Astrocyte of the spinal cord (primary cell): ENCODE measurements at regions not wholly inside any gene's neighbourhood (a gene's known extent, or its start where the extent isn't known, plus 50 kb on each side); places are given as distances from the start of the nearest gene placed in this dataset.
"Not testable (repeated sequence)": the region's sequence is repeated elsewhere in the genome, so short reads cannot be mapped to it uniquely, and the experiment has no call there.

Experiments used
- DNase-seq: peaks from one replicate; pipeline ENCODE4 v3.0.0; 2011; ENCODE audit warnings: low read depth, low spot score
- H3K4me3 ChIP-seq: 2 replicates; pipeline ENCODE4 v1.5.1; 2011; ENCODE audit warnings: low read depth, mild to moderate bottlenecking, low read length, moderate library complexity
- in situ Hi-C: cut with HindIII; loops from 2 replicates; pipeline ENCODE4 v1.10.0; 2017; ENCODE audit warnings: low sequenced_read_pairs
- TF ChIP-seq, protein P1 (sequence below): IDR thresholded peaks from 2 replicates; pipeline ENCODE4 v1.5.1; 2012; ENCODE audit warnings: low read depth, mild to moderate bottlenecking, low read length, inconsistent platforms

DNA sequence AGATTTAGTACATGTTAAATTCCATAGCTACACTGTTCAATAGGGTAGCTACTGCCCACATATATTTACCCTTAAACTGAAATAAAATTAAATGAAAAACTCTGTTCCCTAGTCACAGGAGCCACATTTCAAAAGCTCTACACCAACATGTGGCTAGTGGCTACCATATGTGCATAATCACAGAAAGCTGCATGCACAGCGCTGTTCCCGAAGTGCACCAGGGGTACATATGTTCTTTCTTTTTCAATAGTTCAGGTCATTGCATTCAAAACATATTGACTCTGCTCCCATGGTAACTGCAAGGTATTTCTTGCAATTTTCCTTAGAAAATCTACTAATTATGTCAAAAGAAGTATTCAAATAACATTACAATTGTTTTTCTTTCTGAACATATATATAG, 591.2 kb downstream of the PDHA2 start:
- TF ChIP-seq, protein P1, sequence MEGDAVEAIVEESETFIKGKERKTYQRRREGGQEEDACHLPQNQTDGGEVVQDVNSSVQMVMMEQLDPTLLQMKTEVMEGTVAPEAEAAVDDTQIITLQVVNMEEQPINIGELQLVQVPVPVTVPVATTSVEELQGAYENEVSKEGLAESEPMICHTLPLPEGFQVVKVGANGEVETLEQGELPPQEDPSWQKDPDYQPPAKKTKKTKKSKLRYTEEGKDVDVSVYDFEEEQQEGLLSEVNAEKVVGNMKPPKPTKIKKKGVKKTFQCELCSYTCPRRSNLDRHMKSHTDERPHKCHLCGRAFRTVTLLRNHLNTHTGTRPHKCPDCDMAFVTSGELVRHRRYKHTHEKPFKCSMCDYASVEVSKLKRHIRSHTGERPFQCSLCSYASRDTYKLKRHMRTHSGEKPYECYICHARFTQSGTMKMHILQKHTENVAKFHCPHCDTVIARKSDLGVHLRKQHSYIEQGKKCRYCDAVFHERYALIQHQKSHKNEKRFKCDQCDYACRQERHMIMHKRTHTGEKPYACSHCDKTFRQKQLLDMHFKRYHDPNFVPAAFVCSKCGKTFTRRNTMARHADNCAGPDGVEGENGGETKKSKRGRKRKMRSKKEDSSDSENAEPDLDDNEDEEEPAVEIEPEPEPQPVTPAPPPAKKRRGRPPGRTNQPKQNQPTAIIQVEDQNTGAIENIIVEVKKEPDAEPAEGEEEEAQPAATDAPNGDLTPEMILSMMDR = no peak
- in situ Hi-C loops = no loop called here
- DNase-seq = no peak
- no peak overlapping the region for H3K4me3 ChIP-seq

DNA sequence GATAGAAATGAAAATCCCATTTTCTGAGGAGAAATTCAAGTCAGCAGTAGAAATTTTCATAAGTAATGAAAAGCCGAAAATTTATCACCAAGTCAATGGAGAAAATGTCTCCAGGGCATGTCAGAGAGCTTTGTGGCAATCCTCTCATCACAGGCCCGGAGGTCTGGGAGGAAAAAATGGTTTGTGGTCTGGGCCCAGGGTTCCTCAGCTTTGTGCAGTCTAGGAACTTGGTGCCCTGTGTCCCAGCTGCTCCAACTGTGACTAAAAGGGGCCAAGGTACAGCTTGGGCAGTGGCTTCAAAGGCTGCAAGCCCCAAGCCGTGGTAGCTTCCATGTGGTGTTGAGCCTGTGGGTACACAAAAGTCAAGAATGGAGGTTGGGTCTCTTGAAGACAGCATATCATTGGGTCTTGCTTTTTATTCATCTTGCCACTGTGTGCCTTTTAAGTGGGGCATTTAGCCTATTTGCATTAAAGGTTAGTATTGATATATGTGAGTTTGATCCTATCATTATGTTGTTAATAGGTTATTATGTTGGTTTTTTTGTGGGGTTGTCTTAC, 608.5 kb downstream of the PDHA2 start:
- TF ChIP-seq, protein P1 = no peak
- no peak for DNase-seq
- in situ Hi-C loops = no loop called here
- H3K4me3 ChIP-seq = no peak overlapping the region

DNA sequence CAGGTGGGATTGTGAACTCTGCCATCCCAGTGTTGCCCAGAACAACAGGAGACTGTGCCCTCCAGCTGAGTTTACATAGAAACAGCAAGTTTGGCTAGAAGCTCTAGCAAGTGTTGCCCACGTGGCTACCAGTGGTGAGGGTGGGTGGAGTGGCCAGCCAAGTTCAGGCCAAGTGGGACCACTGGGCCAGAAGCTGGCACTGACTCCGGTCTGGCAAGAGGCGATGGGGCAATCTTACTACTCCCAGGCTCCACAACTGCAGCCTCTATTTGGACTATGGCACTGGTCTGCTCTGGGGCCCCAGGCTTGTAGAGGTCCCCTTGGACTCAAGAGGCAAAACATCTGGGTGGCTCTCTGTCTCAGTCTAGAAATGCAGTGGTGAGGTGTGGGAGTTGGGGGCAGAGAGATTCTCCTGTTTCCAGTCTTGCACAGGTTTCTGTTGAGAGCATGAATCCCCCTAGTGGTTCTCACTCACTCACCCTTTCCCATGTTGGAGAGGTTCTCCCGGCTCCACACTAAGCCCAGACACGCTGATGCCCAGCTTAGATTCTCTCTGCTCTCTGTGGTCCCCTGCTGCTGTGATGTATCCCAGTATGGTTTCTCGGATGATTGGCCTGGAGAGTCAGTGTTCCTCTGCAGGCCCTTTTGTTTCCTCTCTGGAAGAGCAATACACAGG, 615.3 kb downstream of the PDHA2 start:
- in situ Hi-C loops = no loop called here
- no peak for DNase-seq

DNA sequence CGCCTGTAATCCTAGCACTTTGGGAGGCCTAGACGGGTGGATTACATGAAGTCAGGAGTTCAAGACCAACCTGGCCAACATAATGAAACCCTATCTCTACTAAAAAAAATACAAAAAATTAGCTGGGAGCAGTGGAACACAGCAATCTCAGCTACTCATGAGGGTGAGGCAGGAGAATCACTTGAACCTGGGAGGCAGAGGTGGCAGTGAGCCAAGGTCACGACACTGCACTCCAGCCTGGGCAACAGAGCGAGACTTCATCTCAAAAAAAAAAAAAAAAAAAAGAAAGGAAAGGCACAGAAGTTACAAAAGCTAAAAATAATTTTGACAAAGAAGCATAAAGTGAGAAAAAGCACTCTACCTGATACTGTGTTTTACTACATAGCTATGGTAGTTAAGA, 618.1 kb downstream of the PDHA2 start:
- H3K4me3 ChIP-seq, in situ Hi-C loops, DNase-seq: not testable (repeated sequence)

More for the DNA sequence above, 615.3 kb downstream of the PDHA2 start:
- no peak overlapping the region for H3K4me3 ChIP-seq
- TF ChIP-seq, protein P1 = no peak

DNA sequence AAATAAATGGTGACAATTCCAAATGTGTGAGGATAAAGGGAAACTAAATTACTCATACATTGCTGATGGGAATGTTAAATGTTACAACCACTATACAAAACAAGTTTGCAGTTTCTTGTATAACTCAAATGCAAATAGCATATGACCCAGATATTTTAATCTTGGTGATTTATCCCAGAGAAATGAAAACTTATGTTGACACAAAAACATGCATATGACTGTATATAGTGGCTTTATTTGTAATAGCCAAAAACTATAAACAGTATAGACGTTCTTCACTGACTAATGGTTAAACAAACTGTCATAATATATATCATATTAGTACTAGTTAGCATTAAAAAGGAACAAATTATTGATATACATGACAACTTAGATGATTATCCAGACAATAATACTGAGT, 619.2 kb downstream of the PDHA2 start:
- TF ChIP-seq, protein P1 = no peak
- DNase-seq = no peak
- in situ Hi-C loops = no loop called here
- no peak overlapping the region for H3K4me3 ChIP-seq

DNA sequence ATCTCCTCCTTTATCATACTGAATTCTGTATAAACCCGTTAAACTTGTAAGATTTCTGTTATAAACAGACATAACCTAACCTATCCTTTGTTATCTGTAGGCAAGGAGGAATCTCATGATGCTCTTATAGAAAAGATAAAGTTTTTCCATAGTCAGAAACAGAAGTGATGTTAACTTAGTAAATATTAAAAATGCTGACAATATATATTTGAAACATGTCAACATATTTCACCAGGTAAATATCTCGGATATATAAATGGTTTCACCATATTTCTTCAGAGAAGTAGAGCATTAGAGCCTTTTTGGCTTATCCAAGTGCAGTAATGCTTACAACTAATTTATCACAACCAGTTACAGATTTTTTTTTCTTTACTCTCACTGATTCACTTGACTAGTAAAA, 625.9 kb downstream of the PDHA2 start:
- DNase-seq = no peak

More for the DNA sequence above, 625.9 kb downstream of the PDHA2 start:
- H3K4me3 ChIP-seq = no peak overlapping the region
- in situ Hi-C loops = no loop called here
- TF ChIP-seq, protein P1 = no peak
